HEK293 (cell line): ENCODE measurements at regions not wholly inside any gene's neighbourhood (a gene's known extent, or its start where the extent isn't known, plus 50 kb on each side); places are given as distances from the start of the nearest gene placed in this dataset.

Source experiments
- CTCF ChIA-PET: fragments of 350-600 bp; formaldehyde crosslinking; extraction: SDS; loops from one replicate; lab custom pipeline; 2021; ENCODE audit warnings: antibody characterized with exemption; lab: Yijun Ruan, JAX
- POLR2A ChIA-PET: fragments of 300-600 bp; formaldehyde crosslinking; extraction: SDS; loops from one replicate; lab custom pipeline; 2020; ENCODE audit warnings: antibody characterized with exemption, inconsistent platforms; lab: Yijun Ruan, JAX
- H3K27ac ChIP-seq: fragments of 200-500 bp; sonication (Bioruptor generic); 2 replicates; pipeline ENCODE4 v1.5.1; 2014; ENCODE audit warnings: low read depth, low read length, control low read depth, inconsistent platforms; ENCODE audit errors: extremely low read depth
- H3K36me3 ChIP-seq, 2 experiments: fragments of 200-500 bp in 1 of 2; sonication (Bioruptor generic) in 1 of 2; 1 replicate in 1 of 2; 2 replicates in 1 of 2; pipeline ENCODE4 v1.5.1; 2014 to 2017; ENCODE audit warnings: inconsistent platforms in 2 of 2, low read length in 2 of 2; ENCODE audit not compliant: control insufficient read depth in 2 of 2, insufficient read depth in 1 of 2
- H3K4me1 ChIP-seq: fragments of 200-500 bp; sonication (Bioruptor generic); 2 replicates; pipeline ENCODE4 v1.5.1; 2014; ENCODE audit warnings: mild to moderate bottlenecking, low read length, inconsistent platforms; ENCODE audit not compliant: control insufficient read depth, insufficient read depth
- H3K4me3 ChIP-seq: 2 replicates; pipeline ENCODE4 v1.5.1; 2011; ENCODE audit warnings: low read depth, mild to moderate bottlenecking, control low read depth, low read length, moderate library complexity
- H3K9me3 ChIP-seq: fragments of 200-500 bp; sonication (Bioruptor generic); 2 replicates; pipeline ENCODE4 v1.5.1; 2014; ENCODE audit warnings: low read depth, low read length, inconsistent platforms; ENCODE audit not compliant: control insufficient read depth, insufficient read depth
- GLI2 ChIP-seq: fragments of 450-650 bp; formaldehyde crosslinking; IDR thresholded peaks from 2 replicates; pipeline ENCODE4; 2017; ENCODE audit warnings: missing biosample characterization, missing genetic modification characterization, low read depth, borderline replicate concordance
- HOXC10 ChIP-seq: sonication (generic); formaldehyde crosslinking; IDR thresholded peaks from 2 replicates; pipeline ENCODE4 v1.8.1; 2023; ENCODE audit warnings: mild to moderate bottlenecking, missing genetic modification reagents
- KLF8 ChIP-seq: fragments of 450-650 bp; formaldehyde crosslinking; IDR thresholded peaks from 2 replicates; pipeline ENCODE4 v1.5.1; 2016; ENCODE audit warnings: missing biosample characterization, missing genetic modification characterization
- OVOL3 ChIP-seq: fragments of 450-650 bp; formaldehyde crosslinking; IDR thresholded peaks from 2 replicates; pipeline ENCODE4 v1.5.1; 2016; ENCODE audit warnings: missing biosample characterization, missing genetic modification characterization
- PRDM6 ChIP-seq: fragments of 450-650 bp; formaldehyde crosslinking; IDR thresholded peaks from 2 replicates; pipeline ENCODE4 v1.5.1; 2017; ENCODE audit warnings: missing biosample characterization, missing genetic modification characterization
- WT1 ChIP-seq: fragments of 450-650 bp; formaldehyde crosslinking; IDR thresholded peaks from 2 replicates; pipeline ENCODE4 v1.5.1; 2016; ENCODE audit warnings: missing biosample characterization, missing genetic modification characterization
- ZBTB20 ChIP-seq: fragments of 450-650 bp; formaldehyde crosslinking; IDR thresholded peaks from 2 replicates; pipeline ENCODE4 v1.5.1; 2016; ENCODE audit warnings: missing biosample characterization, missing genetic modification characterization
- ZBTB7A ChIP-seq: fragments of 450-650 bp; formaldehyde crosslinking; IDR thresholded peaks from 2 replicates; pipeline ENCODE4 v1.5.1; 2016; ENCODE audit warnings: low read depth, missing biosample characterization, missing genetic modification characterization
- ZEB2 ChIP-seq: fragments of 450-650 bp; formaldehyde crosslinking; IDR thresholded peaks from 2 replicates; pipeline ENCODE4 v1.5.1; 2016; ENCODE audit warnings: missing biosample characterization, missing genetic modification characterization
- ZFP3 ChIP-seq: fragments of 450-650 bp; formaldehyde crosslinking; IDR thresholded peaks from 2 replicates; pipeline ENCODE4 v1.5.1; 2016; ENCODE audit warnings: low read depth, missing biosample characterization, missing genetic modification characterization
- ZNF132 ChIP-seq: fragments of 450-650 bp; formaldehyde crosslinking; IDR thresholded peaks from 2 replicates; pipeline ENCODE4 v1.5.1; 2017; ENCODE audit warnings: missing biosample characterization, missing genetic modification characterization, borderline replicate concordance
- ZNF169 ChIP-seq: fragments of 450-650 bp; formaldehyde crosslinking; IDR thresholded peaks from 2 replicates; pipeline ENCODE4 v1.5.1; 2016; ENCODE audit warnings: missing biosample characterization, missing genetic modification characterization
- ZNF174 ChIP-seq: fragments of 450-650 bp; formaldehyde crosslinking; IDR thresholded peaks from 2 replicates; pipeline ENCODE4 v1.5.0; 2017; ENCODE audit warnings: missing biosample characterization, mild to moderate bottlenecking, missing genetic modification characterization
- ZNF266 ChIP-seq: fragments of 450-650 bp; formaldehyde crosslinking; IDR thresholded peaks from 2 replicates; pipeline ENCODE4 v1.5.1; 2016; ENCODE audit warnings: missing biosample characterization, missing genetic modification characterization, low read depth
- ZNF350 ChIP-seq: fragments of 450-650 bp; formaldehyde crosslinking; IDR thresholded peaks from 2 replicates; pipeline ENCODE4 v1.5.0; 2017; ENCODE audit warnings: missing biosample characterization, mild to moderate bottlenecking, missing genetic modification characterization
- ZNF37A ChIP-seq: fragments of 450-650 bp; IDR thresholded peaks from 2 replicates; pipeline ENCODE4 v1.5.1; 2018; ENCODE audit warnings: missing biosample characterization, missing genetic modification characterization
- ZNF510 ChIP-seq: fragments of 450-650 bp; formaldehyde crosslinking; IDR thresholded peaks from 2 replicates; pipeline ENCODE4 v1.5.1; 2018; ENCODE audit warnings: mild to moderate bottlenecking, missing genetic modification characterization, missing biosample characterization; ENCODE audit not compliant: insufficient replicate concordance
- ZNF549 ChIP-seq: fragments of 450-650 bp; IDR thresholded peaks from 2 replicates; pipeline ENCODE4 v1.5.1; 2018; ENCODE audit warnings: missing biosample characterization, missing genetic modification characterization, mild to moderate bottlenecking, inconsistent platforms, moderate library complexity
- ZNF571 ChIP-seq: fragments of 450-650 bp; formaldehyde crosslinking; IDR thresholded peaks from 2 replicates; pipeline ENCODE4 v1.5.0; 2017; ENCODE audit warnings: missing biosample characterization, missing genetic modification characterization
- ZNF585B ChIP-seq: fragments of 450-650 bp; formaldehyde crosslinking; IDR thresholded peaks from 2 replicates; pipeline ENCODE4 v1.5.1; 2016; ENCODE audit warnings: missing biosample characterization, missing genetic modification characterization
- ZNF626 ChIP-seq: fragments of 450-650 bp; sonication (Bioruptor Pico); formaldehyde crosslinking; IDR thresholded peaks from 2 replicates; pipeline ENCODE4 v1.5.1; 2018; ENCODE audit warnings: missing biosample characterization, missing genetic modification characterization, inconsistent platforms
- ZNF776 ChIP-seq: fragments of 450-650 bp; formaldehyde crosslinking; IDR thresholded peaks from 2 replicates; pipeline ENCODE4 v1.5.0; 2017; ENCODE audit warnings: missing biosample characterization, missing genetic modification characterization, borderline replicate concordance
- ZNF792 ChIP-seq: fragments of 450-650 bp; formaldehyde crosslinking; IDR thresholded peaks from 2 replicates; pipeline ENCODE4 v1.5.1; 2016; ENCODE audit warnings: missing biosample characterization, missing genetic modification characterization
- ZSCAN23 ChIP-seq: fragments of 450-650 bp; formaldehyde crosslinking; IDR thresholded peaks from 2 replicates; pipeline ENCODE4 v1.5.1; 2016; ENCODE audit warnings: missing biosample characterization, missing genetic modification characterization
- TF ChIP-seq, protein P1 (sequence below): fragments of 450-650 bp; formaldehyde crosslinking; IDR thresholded peaks from 2 replicates; pipeline ENCODE4 v1.5.1; 2016; ENCODE audit warnings: missing biosample characterization, missing genetic modification characterization
- TF ChIP-seq, protein P2 (sequence below): fragments of 450-650 bp; formaldehyde crosslinking; IDR thresholded peaks from 2 replicates; pipeline ENCODE4 v1.5.1; 2016; ENCODE audit warnings: missing biosample characterization, missing genetic modification characterization
- TF ChIP-seq, protein P3 (sequence below): fragments of 450-650 bp; formaldehyde crosslinking; IDR thresholded peaks from 2 replicates; pipeline ENCODE4 v1.5.1; 2016; ENCODE audit warnings: missing biosample characterization, missing genetic modification characterization
- TF ChIP-seq, protein P4 (sequence below): fragments of 450-650 bp; formaldehyde crosslinking; IDR thresholded peaks from 2 replicates; pipeline ENCODE4 v1.5.1; 2017; ENCODE audit warnings: missing biosample characterization, missing genetic modification characterization

DNA sequence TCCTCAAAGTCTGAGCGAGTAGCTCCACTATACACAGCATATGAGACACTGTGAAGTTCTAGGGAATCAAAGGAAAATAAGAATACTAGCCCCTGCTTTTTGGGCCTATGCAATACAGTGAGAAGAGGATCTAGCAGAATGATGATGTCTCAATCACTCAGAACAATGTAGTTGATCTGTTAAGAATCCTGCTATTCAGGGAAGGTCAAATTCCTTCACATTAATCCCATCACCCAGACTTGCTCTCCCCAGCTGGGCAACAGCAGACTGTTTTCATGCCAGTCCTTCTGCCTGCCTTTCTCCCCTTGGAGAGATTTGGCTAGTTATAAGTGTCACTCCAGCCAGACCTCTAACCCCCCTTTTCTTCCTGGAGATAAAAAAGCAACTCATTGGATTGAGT is 230.0 kb upstream of the EPHA4 start (continued):
- TF ChIP-seq, protein P1, sequence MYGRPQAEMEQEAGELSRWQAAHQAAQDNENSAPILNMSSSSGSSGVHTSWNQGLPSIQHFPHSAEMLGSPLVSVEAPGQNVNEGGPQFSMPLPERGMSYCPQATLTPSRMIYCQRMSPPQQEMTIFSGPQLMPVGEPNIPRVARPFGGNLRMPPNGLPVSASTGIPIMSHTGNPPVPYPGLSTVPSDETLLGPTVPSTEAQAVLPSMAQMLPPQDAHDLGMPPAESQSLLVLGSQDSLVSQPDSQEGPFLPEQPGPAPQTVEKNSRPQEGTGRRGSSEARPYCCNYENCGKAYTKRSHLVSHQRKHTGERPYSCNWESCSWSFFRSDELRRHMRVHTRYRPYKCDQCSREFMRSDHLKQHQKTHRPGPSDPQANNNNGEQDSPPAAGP (tag by site-specific recombination), result no peak
- TF ChIP-seq ZNF266 (tag by site-specific recombination), result no peak

DNA sequence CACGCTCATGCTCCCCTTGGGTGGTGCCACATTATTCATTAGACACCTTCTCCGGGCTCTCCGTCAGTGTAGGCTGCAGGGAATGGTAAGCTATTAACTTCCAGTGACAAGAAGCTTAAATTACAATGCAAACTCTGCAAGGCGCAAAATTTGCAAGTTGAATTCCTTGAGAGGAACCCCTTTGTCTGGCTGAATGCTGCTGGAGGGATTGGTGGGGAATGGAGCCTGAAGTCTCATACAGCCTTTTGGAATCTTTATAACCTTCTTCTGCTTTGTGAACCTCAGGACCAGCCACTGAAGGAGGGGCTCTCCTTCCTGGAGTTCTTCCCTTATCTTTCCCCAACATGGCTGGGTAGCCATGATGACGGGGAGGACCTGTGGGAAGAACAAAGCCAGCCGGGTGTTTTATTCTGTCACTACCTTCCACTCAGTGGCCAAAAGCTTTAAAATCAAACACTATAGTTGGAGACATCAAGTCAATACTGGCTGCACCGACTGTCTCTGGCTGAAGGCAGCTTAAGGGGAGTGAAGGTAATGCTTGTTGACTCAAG is 220.9 kb upstream of the EPHA4 start:
- TF ChIP-seq, protein P2, sequence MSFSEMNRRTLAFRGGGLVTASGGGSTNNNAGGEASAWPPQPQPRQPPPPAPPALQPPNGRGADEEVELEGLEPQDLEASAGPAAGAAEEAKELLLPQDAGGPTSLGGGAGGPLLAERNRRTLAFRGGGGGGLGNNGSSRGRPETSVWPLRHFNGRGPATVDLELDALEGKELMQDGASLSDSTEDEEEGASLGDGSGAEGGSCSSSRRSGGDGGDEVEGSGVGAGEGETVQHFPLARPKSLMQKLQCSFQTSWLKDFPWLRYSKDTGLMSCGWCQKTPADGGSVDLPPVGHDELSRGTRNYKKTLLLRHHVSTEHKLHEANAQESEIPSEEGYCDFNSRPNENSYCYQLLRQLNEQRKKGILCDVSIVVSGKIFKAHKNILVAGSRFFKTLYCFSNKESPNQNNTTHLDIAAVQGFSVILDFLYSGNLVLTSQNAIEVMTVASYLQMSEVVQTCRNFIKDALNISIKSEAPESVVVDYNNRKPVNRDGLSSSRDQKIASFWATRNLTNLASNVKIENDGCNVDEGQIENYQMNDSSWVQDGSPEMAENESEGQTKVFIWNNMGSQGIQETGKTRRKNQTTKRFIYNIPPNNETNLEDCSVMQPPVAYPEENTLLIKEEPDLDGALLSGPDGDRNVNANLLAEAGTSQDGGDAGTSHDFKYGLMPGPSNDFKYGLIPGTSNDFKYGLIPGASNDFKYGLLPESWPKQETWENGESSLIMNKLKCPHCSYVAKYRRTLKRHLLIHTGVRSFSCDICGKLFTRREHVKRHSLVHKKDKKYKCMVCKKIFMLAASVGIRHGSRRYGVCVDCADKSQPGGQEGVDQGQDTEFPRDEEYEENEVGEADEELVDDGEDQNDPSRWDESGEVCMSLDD (tag by site-specific recombination), result no peak
- TF ChIP-seq ZBTB20 (tag by site-specific recombination), result no peak
- TF ChIP-seq OVOL3 (tag by site-specific recombination), result no peak
- no peak for TF ChIP-seq ZSCAN23
- no peak for TF ChIP-seq GLI2 (tag by site-specific recombination)
- no peak for TF ChIP-seq ZNF571 (tag by site-specific recombination)
- no peak for TF ChIP-seq ZFP3 (tag by site-specific recombination)
- no peak for TF ChIP-seq WT1 (tag by site-specific recombination)
- TF ChIP-seq KLF8 (tag by site-specific recombination), result no peak
- TF ChIP-seq, protein P3, sequence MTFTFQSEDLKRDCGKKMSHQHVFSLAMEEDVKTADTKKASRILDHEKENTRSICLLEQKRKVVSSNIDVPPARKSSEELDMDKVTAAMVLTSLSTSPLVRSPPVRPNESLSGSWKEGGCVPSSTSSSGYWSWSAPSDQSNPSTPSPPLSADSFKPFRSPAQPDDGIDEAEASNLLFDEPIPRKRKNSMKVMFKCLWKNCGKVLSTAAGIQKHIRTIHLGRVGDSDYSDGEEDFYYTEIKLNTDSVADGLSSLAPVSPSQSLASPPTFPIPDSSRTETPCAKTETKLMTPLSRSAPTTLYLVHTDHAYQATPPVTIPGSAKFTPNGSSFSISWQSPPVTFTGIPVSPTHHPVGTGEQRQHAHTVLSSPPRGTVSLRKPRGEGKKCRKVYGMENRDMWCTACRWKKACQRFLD (tag by site-specific recombination), result no peak
- no peak for TF ChIP-seq ZNF350 (tag by site-specific recombination)
- TF ChIP-seq ZNF174 (tag by site-specific recombination), result no peak
- no peak for TF ChIP-seq ZBTB7A (tag by site-specific recombination)
- TF ChIP-seq ZNF132, result no peak
- no peak for TF ChIP-seq ZNF792 (tag by site-specific recombination)
- TF ChIP-seq, all 188 proteins: peak for 0
- POLR2A ChIA-PET, result no interaction called here
- CTCF ChIA-PET, result no interaction called here

DNA sequence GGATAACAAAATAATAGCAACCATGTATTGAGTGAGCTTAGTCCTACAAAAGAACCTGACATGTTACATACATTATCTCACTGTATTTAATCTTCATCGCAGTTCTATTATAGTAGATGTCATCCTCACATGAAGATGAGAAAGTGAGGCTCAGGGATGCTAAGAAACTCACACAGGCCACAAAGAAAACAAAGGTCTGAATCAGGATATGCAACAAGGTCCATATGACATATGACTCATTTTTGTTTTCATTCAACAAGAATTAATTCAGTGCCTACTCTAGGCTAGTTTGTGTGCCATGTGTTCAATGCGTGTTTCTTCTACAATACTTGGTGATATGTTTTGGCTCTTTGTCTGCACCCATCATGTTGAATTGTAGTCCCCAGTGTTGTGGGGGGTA is 219.7 kb upstream of the EPHA4 start:
- POLR2A ChIA-PET, result no interaction called here
- Histone ChIP-seq H3K36me3 (no peaks in the 10 kb centered on the region), H3K9me3 (no peaks in the 10 kb centered on the region), H3K4me1 (peaks cover 5% of the 10 kb centered on the region; the same call in 1 of the 2 replicates), H3K4me3 (no peak overlapping the region), H3K27ac (no peak overlapping the region)
- CTCF ChIA-PET, result no interaction called here
- TF ChIP-seq ZNF626 (tag by site-specific recombination) (no peak), ZNF776 (tag by site-specific recombination) (no peak), HOXC10 (CRISPR knock-in tag) (no peak), PRDM6 (tag by site-specific recombination) (no peak), ZNF549 (no peak), ZNF37A (tag by site-specific recombination) (no peak), ZNF510 (tag by site-specific recombination) (no peak), ZEB2 (tag by site-specific recombination) (no peak), ZNF169 (tag by site-specific recombination) (no peak), ZNF585B (tag by site-specific recombination) (no peak)
- TF ChIP-seq, protein P4, sequence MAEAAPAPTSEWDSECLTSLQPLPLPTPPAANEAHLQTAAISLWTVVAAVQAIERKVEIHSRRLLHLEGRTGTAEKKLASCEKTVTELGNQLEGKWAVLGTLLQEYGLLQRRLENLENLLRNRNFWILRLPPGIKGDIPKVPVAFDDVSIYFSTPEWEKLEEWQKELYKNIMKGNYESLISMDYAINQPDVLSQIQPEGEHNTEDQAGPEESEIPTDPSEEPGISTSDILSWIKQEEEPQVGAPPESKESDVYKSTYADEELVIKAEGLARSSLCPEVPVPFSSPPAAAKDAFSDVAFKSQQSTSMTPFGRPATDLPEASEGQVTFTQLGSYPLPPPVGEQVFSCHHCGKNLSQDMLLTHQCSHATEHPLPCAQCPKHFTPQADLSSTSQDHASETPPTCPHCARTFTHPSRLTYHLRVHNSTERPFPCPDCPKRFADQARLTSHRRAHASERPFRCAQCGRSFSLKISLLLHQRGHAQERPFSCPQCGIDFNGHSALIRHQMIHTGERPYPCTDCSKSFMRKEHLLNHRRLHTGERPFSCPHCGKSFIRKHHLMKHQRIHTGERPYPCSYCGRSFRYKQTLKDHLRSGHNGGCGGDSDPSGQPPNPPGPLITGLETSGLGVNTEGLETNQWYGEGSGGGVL (tag by site-specific recombination), result no peak

More for the DNA sequence above, 220.9 kb upstream of the EPHA4 start:
- no peak overlapping the region for H3K4me3 ChIP-seq
- H3K9me3 ChIP-seq, result no peaks in the 10 kb centered on the region
- no peaks in the 10 kb centered on the region for H3K36me3 ChIP-seq
- no peak overlapping the region for H3K27ac ChIP-seq
- peaks cover 5% of the 10 kb centered on the region; the same call in 1 of the 2 replicates for H3K4me1 ChIP-seq
